GM12865 (cell line): ENCODE measurements at regions not wholly inside any gene's neighbourhood (a gene's known extent, or its start where the extent isn't known, plus 50 kb on each side); places are given as distances from the start of the nearest gene placed in this dataset.

Source experiments
- DNase-seq: peaks from one replicate; pipeline ENCODE4 v3.0.0; 2010; ENCODE audit warnings: low read depth
- H3K4me3 ChIP-seq: 2 replicates; pipeline ENCODE4 v1.5.1; 2011; ENCODE audit warnings: mild to moderate bottlenecking, low read depth, low read length, control low read depth
- CTCF ChIP-seq: IDR thresholded peaks from 2 replicates; pipeline ENCODE4 v1.5.1; 2011; ENCODE audit warnings: low read length, control low read depth, low read depth, inconsistent platforms; ENCODE audit not compliant: insufficient read depth; ENCODE audit errors: missing control alignments

- no peak for DNase-seq
- H3K4me3 ChIP-seq: no peak overlapping the region
- no peak for TF ChIP-seq CTCF
These were observed 862.6 kb upstream of the CADM2 start for GRCh38 chr3:84096188-84096587.

- DNase-seq: no peak
- TF ChIP-seq CTCF: no peak
- H3K4me3 ChIP-seq: no peak overlapping the region
These were observed 857.9 kb upstream of the CADM2 start for GRCh38 chr3:84100861-84101260.

- TF ChIP-seq CTCF: no peak
- DNase-seq: no peak
- H3K4me3 ChIP-seq: no peak overlapping the region
These were observed 850.3 kb upstream of the CADM2 start for GRCh38 chr3:84108442-84108971.

- TF ChIP-seq CTCF: no peak
- DNase-seq: no peak
- no peak overlapping the region for H3K4me3 ChIP-seq
These were observed 848.9 kb upstream of the CADM2 start for GRCh38 chr3:84109911-84110310.

GRCh38 chr3:84110787-84111186 lies 848.0 kb upstream of the CADM2 start:
- no peak for TF ChIP-seq CTCF
- no peak for DNase-seq
- no peak overlapping the region for H3K4me3 ChIP-seq

GRCh38 chr3:84125201-84125721 lies 833.5 kb upstream of the CADM2 start:
- no peak overlapping the region for H3K4me3 ChIP-seq
- DNase-seq: no peak
- TF ChIP-seq CTCF: no peak

GRCh38 chr3:84125760-84126159 lies 833.0 kb upstream of the CADM2 start:
- no peak for TF ChIP-seq CTCF
- DNase-seq: no peak
- no peak overlapping the region for H3K4me3 ChIP-seq
